ENCODE measurements at regions not wholly inside any gene's neighbourhood (a gene's known extent, or its start where the extent isn't known, plus 50 kb on each side); places are given as distances from the start of the nearest gene placed in this dataset.

DNA sequence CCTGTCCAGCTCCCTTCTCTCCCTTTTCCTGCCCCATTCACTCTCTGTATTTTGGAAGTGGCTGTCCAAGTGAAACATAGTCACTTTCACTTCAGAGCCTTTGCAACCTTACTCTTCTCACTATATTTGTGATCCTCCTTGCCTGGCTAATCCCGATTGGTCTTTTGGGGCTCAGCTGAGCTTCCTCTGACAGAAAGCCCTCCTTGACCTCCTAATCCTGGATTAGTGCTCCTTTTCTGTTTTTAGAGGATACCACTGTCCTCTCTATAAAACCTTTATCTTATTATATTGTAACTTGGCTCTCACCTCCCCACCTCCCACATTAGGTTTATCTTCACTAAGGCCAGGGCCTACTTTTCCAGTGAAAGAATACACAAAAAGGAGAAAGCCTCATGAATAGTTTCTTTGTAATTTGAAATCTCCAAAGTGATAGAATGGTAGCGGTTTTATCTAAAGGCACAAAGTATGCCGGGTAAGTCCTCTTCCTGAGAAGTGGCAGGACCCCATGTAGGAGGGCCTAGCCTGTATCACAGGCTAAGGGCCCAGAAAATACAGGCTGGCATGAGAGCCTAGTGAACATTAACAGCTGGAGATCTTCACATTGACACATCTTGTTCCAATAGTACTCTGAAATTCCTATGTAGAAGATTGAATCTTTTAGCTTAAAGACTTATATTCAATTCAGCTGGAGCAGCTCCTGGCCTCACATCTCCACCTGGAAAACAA, 83.1 kb upstream of the GAREM1 start:
- TF ChIP-seq, protein P1, sequence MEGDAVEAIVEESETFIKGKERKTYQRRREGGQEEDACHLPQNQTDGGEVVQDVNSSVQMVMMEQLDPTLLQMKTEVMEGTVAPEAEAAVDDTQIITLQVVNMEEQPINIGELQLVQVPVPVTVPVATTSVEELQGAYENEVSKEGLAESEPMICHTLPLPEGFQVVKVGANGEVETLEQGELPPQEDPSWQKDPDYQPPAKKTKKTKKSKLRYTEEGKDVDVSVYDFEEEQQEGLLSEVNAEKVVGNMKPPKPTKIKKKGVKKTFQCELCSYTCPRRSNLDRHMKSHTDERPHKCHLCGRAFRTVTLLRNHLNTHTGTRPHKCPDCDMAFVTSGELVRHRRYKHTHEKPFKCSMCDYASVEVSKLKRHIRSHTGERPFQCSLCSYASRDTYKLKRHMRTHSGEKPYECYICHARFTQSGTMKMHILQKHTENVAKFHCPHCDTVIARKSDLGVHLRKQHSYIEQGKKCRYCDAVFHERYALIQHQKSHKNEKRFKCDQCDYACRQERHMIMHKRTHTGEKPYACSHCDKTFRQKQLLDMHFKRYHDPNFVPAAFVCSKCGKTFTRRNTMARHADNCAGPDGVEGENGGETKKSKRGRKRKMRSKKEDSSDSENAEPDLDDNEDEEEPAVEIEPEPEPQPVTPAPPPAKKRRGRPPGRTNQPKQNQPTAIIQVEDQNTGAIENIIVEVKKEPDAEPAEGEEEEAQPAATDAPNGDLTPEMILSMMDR (IDR thresholded peaks at IDR 0.05 in 8 of 11, conservative IDR thresholded peaks at IDR 0.05 in 3 of 11) = no peak
- TF ChIP-seq POLR2AphosphoS5 (IDR thresholded peaks at IDR 0.05) (no peak), POLR2A (IDR thresholded peaks at IDR 0.05) (no peak)

Measured in spleen (tissue), 7 donors.